HL-60 (cell line): ENCODE measurements at regions not wholly inside any gene's neighbourhood (a gene's known extent, or its start where the extent isn't known, plus 50 kb on each side); places are given as distances from the start of the nearest gene placed in this dataset.

Source experiments
- DNase-seq, 2 experiments: peaks; one replicate each; pipeline ENCODE4 v3.0.0-alpha.2; 2010 to 2020; ENCODE audit warnings: low read depth in 1 of 2, low spot score in 1 of 2
- H3K27ac ChIP-seq: fragments of 250-450 bp; sonication (Bioruptor Pico); replicated peaks from 2 replicates; pipeline ENCODE4 v1.5.1; 2020; ENCODE audit warnings: mild to moderate bottlenecking, moderate library complexity
- H3K27me3 ChIP-seq: fragments of 250-450 bp; sonication (Bioruptor Pico); 2 replicates; pipeline ENCODE4 v1.5.1; 2021; ENCODE audit warnings: mild to moderate bottlenecking, moderate library complexity; ENCODE audit not compliant: insufficient read depth, poor library complexity, severe bottlenecking
- H3K4me3 ChIP-seq: replicated peaks from 2 replicates; pipeline ENCODE4 v1.5.1; 2011; ENCODE audit warnings: mild to moderate bottlenecking, control low read depth, low read length; ENCODE audit not compliant: insufficient read depth
- GABPA ChIP-seq: IDR thresholded peaks from 2 replicates; pipeline ENCODE4 v1.6.1; 2012; ENCODE audit warnings: low read depth
- POLR2AphosphoS5 ChIP-seq: IDR thresholded peaks from 2 replicates; pipeline ENCODE4 v1.6.1; 2012; ENCODE audit warnings: low read depth
- SPI1 ChIP-seq: IDR thresholded peaks from 2 replicates; pipeline ENCODE4 v1.6.1; 2012; ENCODE audit warnings: low read depth, mild to moderate bottlenecking, borderline replicate concordance
- TF ChIP-seq, protein P1 (sequence below): IDR thresholded peaks from one replicate; pipeline ENCODE4 v1.5.1; 2011; ENCODE audit warnings: low read length, control low read depth, inconsistent platforms; ENCODE audit not compliant: insufficient read depth
- TF ChIP-seq, protein P2 (sequence below): IDR thresholded peaks from 2 replicates; pipeline ENCODE4 v1.6.1; 2012; ENCODE audit warnings: low read depth; ENCODE audit not compliant: insufficient replicate concordance

DNA sequence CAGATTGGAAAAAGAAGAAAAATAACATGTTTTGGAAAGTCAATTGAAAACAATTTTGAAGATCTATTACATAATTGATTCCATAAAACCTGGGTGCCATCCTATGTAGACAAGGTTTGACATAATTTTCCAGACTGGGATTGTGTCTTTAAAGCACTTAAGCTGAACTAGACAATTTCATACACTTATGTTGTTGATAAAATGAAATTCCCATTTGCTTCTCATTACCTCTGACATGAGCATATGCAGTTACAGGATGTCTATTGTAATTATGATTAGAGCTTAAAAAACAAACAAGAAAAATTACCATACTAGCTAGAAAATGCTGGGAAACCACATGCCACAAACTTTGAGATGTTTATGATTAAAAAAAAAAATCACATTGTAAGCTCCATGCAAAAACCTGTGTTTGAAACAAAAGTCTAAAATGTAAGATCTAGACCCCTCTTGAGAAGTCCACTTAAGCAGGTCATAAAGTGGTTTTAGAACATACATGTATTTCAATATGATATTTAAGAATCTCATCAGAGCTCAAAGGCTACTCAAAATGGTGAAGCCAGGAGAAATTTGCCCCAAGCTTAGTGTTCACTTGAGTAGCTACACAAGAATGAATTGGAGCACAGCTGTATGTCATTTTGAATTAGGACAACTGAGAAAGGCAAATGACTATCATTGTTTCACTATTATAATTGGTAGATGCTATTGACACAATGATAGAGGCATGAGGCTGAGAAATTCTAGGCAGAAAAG lies 181.1 kb upstream of the PABPC4L start:
- no peak overlapping the region for H3K27ac ChIP-seq
- H3K27me3 ChIP-seq: no peaks in the 10 kb centered on the region
- H3K4me3 ChIP-seq: no peak overlapping the region
- TF ChIP-seq POLR2AphosphoS5 (no peak), SPI1 (no peak), GABPA (no peak)
- TF ChIP-seq, protein P1, sequence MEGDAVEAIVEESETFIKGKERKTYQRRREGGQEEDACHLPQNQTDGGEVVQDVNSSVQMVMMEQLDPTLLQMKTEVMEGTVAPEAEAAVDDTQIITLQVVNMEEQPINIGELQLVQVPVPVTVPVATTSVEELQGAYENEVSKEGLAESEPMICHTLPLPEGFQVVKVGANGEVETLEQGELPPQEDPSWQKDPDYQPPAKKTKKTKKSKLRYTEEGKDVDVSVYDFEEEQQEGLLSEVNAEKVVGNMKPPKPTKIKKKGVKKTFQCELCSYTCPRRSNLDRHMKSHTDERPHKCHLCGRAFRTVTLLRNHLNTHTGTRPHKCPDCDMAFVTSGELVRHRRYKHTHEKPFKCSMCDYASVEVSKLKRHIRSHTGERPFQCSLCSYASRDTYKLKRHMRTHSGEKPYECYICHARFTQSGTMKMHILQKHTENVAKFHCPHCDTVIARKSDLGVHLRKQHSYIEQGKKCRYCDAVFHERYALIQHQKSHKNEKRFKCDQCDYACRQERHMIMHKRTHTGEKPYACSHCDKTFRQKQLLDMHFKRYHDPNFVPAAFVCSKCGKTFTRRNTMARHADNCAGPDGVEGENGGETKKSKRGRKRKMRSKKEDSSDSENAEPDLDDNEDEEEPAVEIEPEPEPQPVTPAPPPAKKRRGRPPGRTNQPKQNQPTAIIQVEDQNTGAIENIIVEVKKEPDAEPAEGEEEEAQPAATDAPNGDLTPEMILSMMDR: no peak
- TF ChIP-seq, protein P2, sequence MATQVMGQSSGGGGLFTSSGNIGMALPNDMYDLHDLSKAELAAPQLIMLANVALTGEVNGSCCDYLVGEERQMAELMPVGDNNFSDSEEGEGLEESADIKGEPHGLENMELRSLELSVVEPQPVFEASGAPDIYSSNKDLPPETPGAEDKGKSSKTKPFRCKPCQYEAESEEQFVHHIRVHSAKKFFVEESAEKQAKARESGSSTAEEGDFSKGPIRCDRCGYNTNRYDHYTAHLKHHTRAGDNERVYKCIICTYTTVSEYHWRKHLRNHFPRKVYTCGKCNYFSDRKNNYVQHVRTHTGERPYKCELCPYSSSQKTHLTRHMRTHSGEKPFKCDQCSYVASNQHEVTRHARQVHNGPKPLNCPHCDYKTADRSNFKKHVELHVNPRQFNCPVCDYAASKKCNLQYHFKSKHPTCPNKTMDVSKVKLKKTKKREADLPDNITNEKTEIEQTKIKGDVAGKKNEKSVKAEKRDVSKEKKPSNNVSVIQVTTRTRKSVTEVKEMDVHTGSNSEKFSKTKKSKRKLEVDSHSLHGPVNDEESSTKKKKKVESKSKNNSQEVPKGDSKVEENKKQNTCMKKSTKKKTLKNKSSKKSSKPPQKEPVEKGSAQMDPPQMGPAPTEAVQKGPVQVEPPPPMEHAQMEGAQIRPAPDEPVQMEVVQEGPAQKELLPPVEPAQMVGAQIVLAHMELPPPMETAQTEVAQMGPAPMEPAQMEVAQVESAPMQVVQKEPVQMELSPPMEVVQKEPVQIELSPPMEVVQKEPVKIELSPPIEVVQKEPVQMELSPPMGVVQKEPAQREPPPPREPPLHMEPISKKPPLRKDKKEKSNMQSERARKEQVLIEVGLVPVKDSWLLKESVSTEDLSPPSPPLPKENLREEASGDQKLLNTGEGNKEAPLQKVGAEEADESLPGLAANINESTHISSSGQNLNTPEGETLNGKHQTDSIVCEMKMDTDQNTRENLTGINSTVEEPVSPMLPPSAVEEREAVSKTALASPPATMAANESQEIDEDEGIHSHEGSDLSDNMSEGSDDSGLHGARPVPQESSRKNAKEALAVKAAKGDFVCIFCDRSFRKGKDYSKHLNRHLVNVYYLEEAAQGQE: no peak
- no peak for DNase-seq

DNA sequence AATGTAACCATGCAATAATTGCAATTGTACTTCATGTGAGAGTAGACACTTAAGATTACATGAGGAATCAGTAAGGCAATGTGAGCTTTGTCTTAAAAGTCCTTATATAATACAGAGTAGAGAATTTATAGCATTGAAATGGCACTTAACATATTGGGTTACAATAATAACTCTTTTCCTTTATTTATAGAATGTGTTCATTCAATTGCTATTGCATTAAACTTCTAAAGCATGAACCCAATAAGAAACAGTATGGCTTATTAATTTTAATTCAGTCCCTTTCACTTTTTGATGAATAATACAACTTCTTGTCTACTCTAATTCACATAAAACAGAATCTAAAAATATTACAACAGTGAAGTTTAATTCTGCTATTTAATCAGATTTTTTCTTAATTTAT lies 174.2 kb upstream of the PABPC4L start:
- no peak overlapping the region for H3K4me3 ChIP-seq
- H3K27ac ChIP-seq: no peak overlapping the region
- TF ChIP-seq POLR2AphosphoS5: no peak
- TF ChIP-seq, protein P1: no peak
- no peak for TF ChIP-seq GABPA
- TF ChIP-seq, protein P2: no peak
- H3K27me3 ChIP-seq: no peaks in the 10 kb centered on the region
- no peak for DNase-seq

DNA sequence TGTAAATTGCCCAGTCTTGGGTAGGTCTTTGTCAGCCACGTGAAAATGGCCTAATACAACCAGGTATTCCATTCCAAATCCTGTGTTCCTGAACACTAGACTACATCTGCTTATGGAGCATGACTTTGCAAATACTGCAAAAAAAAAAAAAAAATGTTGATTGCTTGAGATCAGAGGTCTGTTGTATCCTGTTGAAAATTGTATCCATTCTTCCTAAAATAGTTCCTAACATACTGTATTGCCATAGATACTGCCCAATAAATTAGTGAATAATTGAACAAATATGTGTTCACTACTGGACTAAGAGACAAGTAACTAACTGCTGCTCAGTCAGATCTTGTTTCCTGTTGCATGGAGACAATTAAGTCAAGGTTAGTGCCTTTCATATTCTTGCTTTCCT lies 164.3 kb upstream of the PABPC4L start:
- TF ChIP-seq GABPA: no peak
- TF ChIP-seq, protein P2: no peak
- TF ChIP-seq, protein P1: no peak
- no peak for TF ChIP-seq SPI1
- no peak for TF ChIP-seq POLR2AphosphoS5
- DNase-seq: no peak
- Histone ChIP-seq H3K27ac (no peak overlapping the region), H3K27me3 (no peaks in the 10 kb centered on the region), H3K4me3 (no peak overlapping the region)
